ENCODE measurements at regions not wholly inside any gene's neighbourhood (a gene's known extent, or its start where the extent isn't known, plus 50 kb on each side); places are given as distances from the start of the nearest gene placed in this dataset.

- Histone ChIP-seq H3K27me3 (ENCODE audit: control insufficient read depth, insufficient read depth, low read length) (no peaks in the 10 kb centered on the region), H3K36me3 (ENCODE audit: control insufficient read depth in 2 of 3, insufficient read depth in 3 of 3, low read length in 3 of 3) (no peaks in the 10 kb centered on the region), H3K9me3 (ENCODE audit: control insufficient read depth in 2 of 3, insufficient read depth in 1 of 3, low read length in 3 of 3) (peaks cover 0 to 3% (median 0%) of the 10 kb centered on the region in 3 donors), H3K4me1 (ENCODE audit: control insufficient read depth in 2 of 3, insufficient read depth in 2 of 3, low read depth in 1 of 3, low read length in 3 of 3) (no peaks in the 10 kb centered on the region), H3K9ac (ENCODE audit: low read length in 3 of 3) (no peak overlapping the region), H3K4me3 (ENCODE audit: low read length in 3 of 3) (no peak overlapping the region), H3K27ac (ENCODE audit: low read depth in 2 of 2, low read length in 2 of 2) (no peak overlapping the region)
- intact Hi-C loops (cut with DNase I) = no loop called here
- no peak for DNase-seq
- TF ChIP-seq CTCF (IDR thresholded peaks at IDR 0.05; ENCODE audit: borderline replicate concordance, extremely low read depth, insufficient read depth) = no peak
- no peak for FAIRE-seq
These were observed 191.0 kb upstream of the ZNF507 start for GRCh38 chr19:32154418-32154817.

- FAIRE-seq (no peak), DNase-seq (no peak)
- H3K9me3 ChIP-seq (ENCODE audit: control insufficient read depth in 2 of 3, insufficient read depth in 1 of 3, low read length in 3 of 3) = no peaks in the 10 kb centered on the region
- H3K36me3 ChIP-seq (ENCODE audit: control insufficient read depth in 2 of 3, insufficient read depth in 3 of 3, low read length in 3 of 3) = no peaks in the 10 kb centered on the region
- intact Hi-C loops (cut with DNase I) = no loop called here
- no peak for TF ChIP-seq CTCF (IDR thresholded peaks at IDR 0.05; ENCODE audit: borderline replicate concordance, extremely low read depth, insufficient read depth)
- no peak overlapping the region for H3K27ac ChIP-seq (ENCODE audit: low read depth in 2 of 2, low read length in 2 of 2)
- H3K27me3 ChIP-seq (ENCODE audit: control insufficient read depth, insufficient read depth, low read length) = no peaks in the 10 kb centered on the region
- H3K9ac ChIP-seq (ENCODE audit: low read length in 3 of 3) = no peak overlapping the region
- H3K4me3 ChIP-seq (ENCODE audit: low read length in 3 of 3) = no peak overlapping the region
- no peaks in the 10 kb centered on the region for H3K4me1 ChIP-seq (ENCODE audit: control insufficient read depth in 2 of 3, insufficient read depth in 2 of 3, low read depth in 1 of 3, low read length in 3 of 3)
These were observed 180.9 kb upstream of the ZNF507 start for GRCh38 chr19:32164384-32164992.

DNA sequence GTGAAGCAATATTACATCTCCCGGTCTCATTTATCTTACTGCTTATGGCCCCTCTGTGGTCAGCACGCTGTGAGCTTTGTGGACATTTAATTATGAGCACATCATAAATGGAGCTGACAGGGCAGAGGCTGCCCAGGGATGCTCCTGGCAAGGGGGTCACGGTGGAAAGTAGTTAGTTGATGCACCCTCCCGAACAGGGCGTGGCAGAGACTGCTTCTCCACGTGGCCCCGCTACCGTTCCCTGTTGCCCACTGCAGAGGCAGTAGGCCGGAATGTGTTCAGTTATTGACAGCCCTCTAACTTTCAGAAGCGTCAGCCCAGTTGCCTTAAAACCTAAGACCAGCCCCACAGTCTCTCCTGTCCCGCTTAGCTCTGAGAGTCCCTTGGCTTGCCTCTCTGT is 180.3 kb upstream of the ZNF507 start:
- intact Hi-C loops (cut with DNase I) = no loop called here
- no peaks in the 10 kb centered on the region for H3K36me3 ChIP-seq (ENCODE audit: control insufficient read depth in 2 of 3, insufficient read depth in 3 of 3, low read length in 3 of 3)
- no peak overlapping the region for H3K9ac ChIP-seq (ENCODE audit: low read length in 3 of 3)
- no peak overlapping the region for H3K4me3 ChIP-seq (ENCODE audit: low read length in 3 of 3)
- H3K4me1 ChIP-seq (ENCODE audit: control insufficient read depth in 2 of 3, insufficient read depth in 2 of 3, low read depth in 1 of 3, low read length in 3 of 3) = no peaks in the 10 kb centered on the region
- H3K27me3 ChIP-seq (ENCODE audit: control insufficient read depth, insufficient read depth, low read length) = no peaks in the 10 kb centered on the region
- DNase-seq (no peak), FAIRE-seq (no peak)
- no peak overlapping the region for H3K27ac ChIP-seq (ENCODE audit: low read depth in 2 of 2, low read length in 2 of 2)
- H3K9me3 ChIP-seq (ENCODE audit: control insufficient read depth in 2 of 3, insufficient read depth in 1 of 3, low read length in 3 of 3) = no peaks in the 10 kb centered on the region
- TF ChIP-seq CTCF (IDR thresholded peaks at IDR 0.05; ENCODE audit: borderline replicate concordance, extremely low read depth, insufficient read depth) = no peak

DNA sequence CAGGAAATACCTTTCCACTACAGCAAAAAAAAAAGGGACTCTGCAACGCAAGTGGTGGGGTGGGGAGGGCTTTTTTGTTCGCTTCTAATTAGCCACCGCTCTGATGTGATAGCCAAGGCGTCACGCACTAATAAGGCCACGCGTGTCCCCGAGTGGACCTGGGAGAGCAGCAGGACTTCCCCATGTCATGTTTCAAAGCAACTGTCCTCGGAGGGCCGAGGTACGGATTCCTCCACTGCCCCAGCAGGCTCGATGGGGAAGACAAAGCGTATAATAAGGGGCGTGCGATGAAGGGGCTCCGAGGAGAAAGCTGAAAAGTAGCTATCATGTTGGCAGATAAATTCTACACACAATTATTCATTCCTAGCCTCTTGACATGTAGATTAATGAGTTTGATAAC is 179.7 kb upstream of the ZNF507 start:
- H3K4me1 ChIP-seq (ENCODE audit: control insufficient read depth in 2 of 3, insufficient read depth in 2 of 3, low read depth in 1 of 3, low read length in 3 of 3) = no peaks in the 10 kb centered on the region
- DNase-seq (no peak), FAIRE-seq (no peak)
- no peak overlapping the region for H3K9ac ChIP-seq (ENCODE audit: low read length in 3 of 3)
- intact Hi-C loops (cut with DNase I) = no loop called here
- no peak overlapping the region for H3K27ac ChIP-seq (ENCODE audit: low read depth in 2 of 2, low read length in 2 of 2)
- H3K36me3 ChIP-seq (ENCODE audit: control insufficient read depth in 2 of 3, insufficient read depth in 3 of 3, low read length in 3 of 3) = no peaks in the 10 kb centered on the region
- no peak overlapping the region for H3K4me3 ChIP-seq (ENCODE audit: low read length in 3 of 3)
- no peak for TF ChIP-seq CTCF (IDR thresholded peaks at IDR 0.05; ENCODE audit: borderline replicate concordance, extremely low read depth, insufficient read depth)
- no peaks in the 10 kb centered on the region for H3K9me3 ChIP-seq (ENCODE audit: control insufficient read depth in 2 of 3, insufficient read depth in 1 of 3, low read length in 3 of 3)
- no peaks in the 10 kb centered on the region for H3K27me3 ChIP-seq (ENCODE audit: control insufficient read depth, insufficient read depth, low read length)

All from kidney (tissue), 13 donors.